ENCODE measurements at regions not wholly inside any gene's neighbourhood (a gene's known extent, or its start where the extent isn't known, plus 50 kb on each side); places are given as distances from the start of the nearest gene placed in this dataset.

GRCh38 chr11:45361551-45361950, 75.4 kb upstream of the SYT13 start:
- TF ChIP-seq POLR2A (IDR thresholded peaks at IDR 0.05) (no peak), CTCF (IDR thresholded peaks at IDR 0.05) (no peak)
